Medulla oblongata (tissue), 1 donor: ENCODE measurements at regions not wholly inside any gene's neighbourhood (a gene's known extent, or its start where the extent isn't known, plus 50 kb on each side); places are given as distances from the start of the nearest gene placed in this dataset.
A peak's percentile ranks its signal among the peaks of the same experiment; 100 is the strongest.

Source experiments
- DNase-seq: peaks from one replicate; pipeline ENCODE4 v3.0.0-alpha.2; 2015; ENCODE audit errors: extremely low spot score

- no peak for DNase-seq
Measured at GRCh38 chr2:145157741-145158591, 638.0 kb upstream of the ZEB2 start.

- DNase-seq, result no peak
Measured at GRCh38 chr2:145157036-145157675, 637.2 kb upstream of the ZEB2 start.

- DNase-seq, result no peak
Measured at GRCh38 chr2:145156199-145156598, 636.3 kb upstream of the ZEB2 start.

- no peak for DNase-seq
Measured at GRCh38 chr2:145155196-145155595, 635.3 kb upstream of the ZEB2 start.

GRCh38 chr2:145154731-145155130, 634.8 kb upstream of the ZEB2 start:
- no peak for DNase-seq

- DNase-seq, result no peak
Measured at GRCh38 chr2:145146691-145147090, 626.8 kb upstream of the ZEB2 start.

GRCh38 chr2:145144131-145144728, 624.3 kb upstream of the ZEB2 start:
- DNase-seq, result no peak

GRCh38 chr2:145141981-145142380, 622.1 kb upstream of the ZEB2 start:
- no peak for DNase-seq

GRCh38 chr2:145140658-145141057, 620.7 kb upstream of the ZEB2 start:
- no peak for DNase-seq

GRCh38 chr2:145138626-145139025, 618.7 kb upstream of the ZEB2 start:
- no peak for DNase-seq

- no peak for DNase-seq
Measured at GRCh38 chr2:145137901-145138300, 618.0 kb upstream of the ZEB2 start.

GRCh38 chr2:145137211-145137610, 617.3 kb upstream of the ZEB2 start:
- DNase-seq, result no peak

- DNase-seq, result no peak
Measured at GRCh38 chr2:145136702-145137101, 616.8 kb upstream of the ZEB2 start.

GRCh38 chr2:145126146-145126545, 606.2 kb upstream of the ZEB2 start:
- DNase-seq, result no peak

GRCh38 chr2:145124085-145124484, 604.2 kb upstream of the ZEB2 start:
- DNase-seq, result no peak

GRCh38 chr2:145123606-145124005, 603.7 kb upstream of the ZEB2 start:
- no peak for DNase-seq

GRCh38 chr2:145119225-145119624, 599.3 kb upstream of the ZEB2 start:
- DNase-seq, result no peak

- peak; percentile 38 for DNase-seq
Measured at GRCh38 chr2:145116834-145117725, 597.2 kb upstream of the ZEB2 start.

GRCh38 chr2:145116056-145116455, 596.1 kb upstream of the ZEB2 start:
- no peak for DNase-seq

- no peak for DNase-seq
Measured at GRCh38 chr2:145114726-145115125, 594.8 kb upstream of the ZEB2 start.

GRCh38 chr2:145112467-145112866, 592.5 kb upstream of the ZEB2 start:
- no peak for DNase-seq
